ENCODE measurements at regions not wholly inside any gene's neighbourhood (a gene's known extent, or its start where the extent isn't known, plus 50 kb on each side); places are given as distances from the start of the nearest gene placed in this dataset.

DNA sequence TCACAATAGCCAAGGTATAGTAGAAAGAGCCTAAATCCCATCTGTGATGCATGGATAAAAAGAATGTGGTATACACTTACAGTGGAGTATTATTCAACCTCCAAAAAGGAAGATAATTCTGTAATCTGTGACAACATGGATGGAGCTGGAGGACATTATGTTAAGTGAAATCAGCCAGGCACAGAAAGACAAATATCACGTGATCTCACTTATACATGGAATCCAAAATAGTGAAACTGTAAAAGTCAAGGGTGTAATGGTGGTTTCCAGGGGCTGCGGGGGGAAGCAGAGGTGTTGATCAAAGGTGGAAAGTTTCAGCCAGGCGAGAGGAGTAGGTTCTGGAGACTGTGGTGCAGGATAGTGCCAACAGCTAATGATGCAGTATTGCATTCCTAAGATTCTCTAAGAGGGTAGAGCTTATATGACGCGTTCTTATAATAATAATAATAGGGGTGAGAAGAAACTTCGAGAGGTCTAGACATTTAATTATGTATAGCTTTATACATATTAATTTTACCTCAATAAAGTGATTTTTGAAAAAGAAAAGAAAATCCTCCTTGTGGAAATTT, 246.1 kb downstream of the FOXA2 start:
- no peak overlapping the region for H3K27ac ChIP-seq
- H3K27me3 ChIP-seq, result peaks cover 0 to 39% (median 0%) of the 10 kb centered on the region in 4 donors
- TF ChIP-seq, protein P1, sequence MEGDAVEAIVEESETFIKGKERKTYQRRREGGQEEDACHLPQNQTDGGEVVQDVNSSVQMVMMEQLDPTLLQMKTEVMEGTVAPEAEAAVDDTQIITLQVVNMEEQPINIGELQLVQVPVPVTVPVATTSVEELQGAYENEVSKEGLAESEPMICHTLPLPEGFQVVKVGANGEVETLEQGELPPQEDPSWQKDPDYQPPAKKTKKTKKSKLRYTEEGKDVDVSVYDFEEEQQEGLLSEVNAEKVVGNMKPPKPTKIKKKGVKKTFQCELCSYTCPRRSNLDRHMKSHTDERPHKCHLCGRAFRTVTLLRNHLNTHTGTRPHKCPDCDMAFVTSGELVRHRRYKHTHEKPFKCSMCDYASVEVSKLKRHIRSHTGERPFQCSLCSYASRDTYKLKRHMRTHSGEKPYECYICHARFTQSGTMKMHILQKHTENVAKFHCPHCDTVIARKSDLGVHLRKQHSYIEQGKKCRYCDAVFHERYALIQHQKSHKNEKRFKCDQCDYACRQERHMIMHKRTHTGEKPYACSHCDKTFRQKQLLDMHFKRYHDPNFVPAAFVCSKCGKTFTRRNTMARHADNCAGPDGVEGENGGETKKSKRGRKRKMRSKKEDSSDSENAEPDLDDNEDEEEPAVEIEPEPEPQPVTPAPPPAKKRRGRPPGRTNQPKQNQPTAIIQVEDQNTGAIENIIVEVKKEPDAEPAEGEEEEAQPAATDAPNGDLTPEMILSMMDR (IDR thresholded peaks at IDR 0.05), result no peak
- no peak for TF ChIP-seq POLR2A (IDR thresholded peaks at IDR 0.05)
- no peaks in the 10 kb centered on the region for H3K36me3 ChIP-seq
- H3K4me3 ChIP-seq, result no peak overlapping the region
- no peaks in the 10 kb centered on the region for H3K9me3 ChIP-seq
- intact Hi-C loops (cut with DNase I), result loop anchor here (5.0 kb wide), 2 partner anchors 249 to 344 kb away; no protein-coding TSS in a partner anchor
- WGBS, 2 donors, result 49 to 64% methylated on average over 6 of the region's 6 CpGs
- DNase-seq, result no peak
- peaks cover 0 to 14% (median 5%) of the 10 kb centered on the region in 3 donors for H3K4me1 ChIP-seq

- Histone ChIP-seq H3K27ac (no peak overlapping the region), H3K27me3 (peaks cover 0 to 67% (median 0%) of the 10 kb centered on the region in 4 donors), H3K36me3 (no peaks in the 10 kb centered on the region), H3K4me1 (peaks cover 0 to 11% (median 5%) of the 10 kb centered on the region in 3 donors), H3K4me3 (no peak overlapping the region), H3K9me3 (no peaks in the 10 kb centered on the region)
- no peak for DNase-seq
- TF ChIP-seq POLR2A (IDR thresholded peaks at IDR 0.05), result no peak
- TF ChIP-seq, protein P1 (IDR thresholded peaks at IDR 0.05), result no peak
- intact Hi-C loops (cut with DNase I), result loop anchor here (5.0 kb wide), 2 partner anchors 252 to 347 kb away; no protein-coding TSS in a partner anchor
- WGBS, 2 donors, result 67 to 74% methylated on average over 4 of the region's 4 CpGs
Observed at GRCh38 chr20:22335210-22335609, 249.2 kb downstream of the FOXA2 start.

DNA sequence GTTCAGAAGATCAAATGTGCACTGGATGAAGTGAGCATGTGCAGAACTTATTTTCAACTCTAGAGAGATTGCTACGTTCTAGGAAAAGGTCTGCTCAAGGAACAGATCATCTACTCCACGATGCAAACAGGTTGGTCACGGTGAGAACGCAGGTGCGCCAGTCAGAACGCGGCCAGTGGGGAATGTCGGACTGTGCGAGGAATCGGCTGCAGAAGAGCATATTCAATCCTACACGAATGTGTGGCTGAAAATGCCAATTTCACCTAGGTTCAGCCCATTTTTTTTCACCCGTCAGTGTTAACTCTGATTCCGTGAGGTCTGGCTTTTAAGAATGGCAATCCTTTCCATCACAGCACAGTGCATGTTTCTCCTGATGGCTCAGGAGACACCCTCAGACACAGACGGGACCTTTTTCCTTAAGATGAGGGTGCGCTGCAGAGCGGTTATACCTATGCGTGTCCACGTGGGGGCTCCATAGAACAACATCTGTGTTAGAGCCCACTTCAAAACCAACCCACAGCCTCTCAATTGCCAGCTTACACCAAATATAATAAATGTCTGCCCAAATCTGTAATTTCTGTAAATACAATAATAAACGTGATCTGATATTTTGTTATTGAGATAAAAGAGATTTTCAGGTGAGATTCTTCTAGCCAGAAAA, 250.4 kb downstream of the FOXA2 start:
- peaks cover 0 to 68% (median 0%) of the 10 kb centered on the region in 4 donors for H3K27me3 ChIP-seq
- H3K36me3 ChIP-seq, result no peaks in the 10 kb centered on the region
- intact Hi-C loops (cut with DNase I), result no loop called here
- H3K4me1 ChIP-seq, result no peaks in the 10 kb centered on the region
- 42% methylated on average over 19 of the region's 19 CpGs for WGBS, 2 donors
- DNase-seq, result no peak
- TF ChIP-seq POLR2A (IDR thresholded peaks at IDR 0.05), result no peak
- TF ChIP-seq, protein P1 (IDR thresholded peaks at IDR 0.05), result peak in 5 of 6 experiments; percentile 47 to 68 (median 65)
- H3K27ac ChIP-seq, result no peak overlapping the region
- no peak overlapping the region for H3K4me3 ChIP-seq
- H3K9me3 ChIP-seq, result no peaks in the 10 kb centered on the region

- no peak for DNase-seq
- H3K36me3 ChIP-seq, result no peaks in the 10 kb centered on the region
- H3K27ac ChIP-seq, result peak overlapping the region in 1 of 4 donors; percentile 50
- H3K4me3 ChIP-seq, result no peak overlapping the region
- peaks cover 0 to 17% (median 0%) of the 10 kb centered on the region in 3 donors for H3K4me1 ChIP-seq
- TF ChIP-seq POLR2A (IDR thresholded peaks at IDR 0.05), result no peak
- H3K9me3 ChIP-seq, result no peaks in the 10 kb centered on the region
- peaks cover 0 to under 1% (median 0%) of the 10 kb centered on the region in 4 donors for H3K27me3 ChIP-seq
- whole genome bisulfite sequencing, 2 donors, result 31 to 46% methylated on average over 2 of the region's 2 CpGs
- intact Hi-C loops (cut with DNase I), result no loop called here
Observed at GRCh38 chr20:22324505-22324904, 259.9 kb downstream of the FOXA2 start.

DNA sequence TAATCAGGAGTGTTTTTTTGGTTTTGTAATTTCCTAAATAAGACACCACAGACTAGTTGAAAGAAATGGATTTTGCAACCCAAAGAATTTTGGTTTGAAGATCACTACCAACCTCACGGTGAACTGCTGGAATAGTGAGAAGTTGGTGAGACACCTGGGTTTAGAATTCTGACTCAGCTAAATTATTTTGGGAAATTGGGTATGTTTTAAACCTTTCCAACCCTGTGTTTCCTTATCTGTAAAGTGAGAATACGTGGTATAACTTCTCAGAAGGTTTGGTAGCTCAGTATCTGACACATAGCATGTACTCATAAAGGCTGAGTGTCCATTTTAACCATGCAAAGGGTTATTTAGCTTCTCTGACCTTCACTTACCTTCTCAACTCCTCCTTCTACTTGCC, 261.9 kb downstream of the FOXA2 start:
- TF ChIP-seq, protein P1 (IDR thresholded peaks at IDR 0.05), result no peak
- no peak for TF ChIP-seq POLR2A (IDR thresholded peaks at IDR 0.05)
- Histone ChIP-seq H3K4me1 (peaks cover 0 to 17% (median 0%) of the 10 kb centered on the region in 3 donors), H3K9me3 (no peaks in the 10 kb centered on the region), H3K27ac (no peak overlapping the region), H3K4me3 (no peak overlapping the region), H3K36me3 (no peaks in the 10 kb centered on the region), H3K27me3 (peaks cover 0 to 5% (median 0%) of the 10 kb centered on the region in 4 donors)
- WGBS, 2 donors, result 33 to 54% methylated on average over 2 of the region's 2 CpGs
- DNase-seq, result no peak
- intact Hi-C loops (cut with DNase I), result no loop called here
